MM.1S (cell line): ENCODE measurements at regions not wholly inside any gene's neighbourhood (a gene's known extent, or its start where the extent isn't known, plus 50 kb on each side); places are given as distances from the start of the nearest gene placed in this dataset.

Source experiments
- EZH2 ChIP-seq: fragments of 300-600 bp; sonication (generic); optimal IDR thresholded peaks from 2 replicates; pipeline ENCODE3; 2017; ENCODE audit warnings: low read depth, mild to moderate bottlenecking, antibody characterized with exemption, low read length, mixed read lengths
- EZH2phosphoT487 ChIP-seq: fragments of 300-600 bp; sonication (generic); IDR thresholded peaks from 2 replicates; pipeline ENCODE4 v1.6.1; 2018; ENCODE audit warnings: antibody characterized with exemption, low read length
- TF ChIP-seq, protein P1 (sequence below): fragments of 300-600 bp; sonication (generic); IDR thresholded peaks from 2 replicates; pipeline ENCODE4 v1.5.1; 2016; ENCODE audit warnings: antibody characterized with exemption, low read length, mixed read lengths

DNA sequence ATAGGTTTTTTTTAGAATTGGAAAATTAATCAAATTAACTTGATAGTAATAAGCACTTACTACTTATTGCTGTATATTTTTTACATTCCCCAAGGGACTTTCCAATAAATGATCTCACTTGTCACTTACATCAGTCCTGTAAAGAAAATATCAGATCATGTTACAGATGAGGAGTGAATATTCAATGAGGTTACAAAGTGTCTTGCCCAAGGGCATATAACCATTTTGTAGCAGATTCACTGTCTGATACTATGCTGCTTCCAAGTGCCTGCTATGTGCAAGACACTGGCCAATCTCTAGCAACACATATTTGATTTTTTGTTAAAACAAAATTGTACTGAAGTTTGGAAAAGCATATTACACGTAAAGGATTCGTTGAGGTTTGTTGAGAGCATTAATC, 1287.7 kb downstream of the FAM133A start:
- TF ChIP-seq, protein P1, sequence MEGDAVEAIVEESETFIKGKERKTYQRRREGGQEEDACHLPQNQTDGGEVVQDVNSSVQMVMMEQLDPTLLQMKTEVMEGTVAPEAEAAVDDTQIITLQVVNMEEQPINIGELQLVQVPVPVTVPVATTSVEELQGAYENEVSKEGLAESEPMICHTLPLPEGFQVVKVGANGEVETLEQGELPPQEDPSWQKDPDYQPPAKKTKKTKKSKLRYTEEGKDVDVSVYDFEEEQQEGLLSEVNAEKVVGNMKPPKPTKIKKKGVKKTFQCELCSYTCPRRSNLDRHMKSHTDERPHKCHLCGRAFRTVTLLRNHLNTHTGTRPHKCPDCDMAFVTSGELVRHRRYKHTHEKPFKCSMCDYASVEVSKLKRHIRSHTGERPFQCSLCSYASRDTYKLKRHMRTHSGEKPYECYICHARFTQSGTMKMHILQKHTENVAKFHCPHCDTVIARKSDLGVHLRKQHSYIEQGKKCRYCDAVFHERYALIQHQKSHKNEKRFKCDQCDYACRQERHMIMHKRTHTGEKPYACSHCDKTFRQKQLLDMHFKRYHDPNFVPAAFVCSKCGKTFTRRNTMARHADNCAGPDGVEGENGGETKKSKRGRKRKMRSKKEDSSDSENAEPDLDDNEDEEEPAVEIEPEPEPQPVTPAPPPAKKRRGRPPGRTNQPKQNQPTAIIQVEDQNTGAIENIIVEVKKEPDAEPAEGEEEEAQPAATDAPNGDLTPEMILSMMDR = no peak
- TF ChIP-seq EZH2 = no peak
- no peak for TF ChIP-seq EZH2phosphoT487
